Neural cell (in vitro differentiated cells): ENCODE measurements at regions not wholly inside any gene's neighbourhood (a gene's known extent, or its start where the extent isn't known, plus 50 kb on each side); places are given as distances from the start of the nearest gene placed in this dataset.

Experiments
- POLR2AphosphoS5 ChIP-seq: IDR thresholded peaks from 2 replicates; pipeline ENCODE4 v1.6.1; 2012
- RAD21 ChIP-seq: fragments of 450-650 bp; conservative IDR thresholded peaks from 2 replicates; pipeline ENCODE4 v1.6.1; 2014; ENCODE audit warnings: antibody characterized with exemption, mild to moderate bottlenecking, moderate library complexity
- SMC3 ChIP-seq: fragments of 450-650 bp; conservative IDR thresholded peaks from 2 replicates; pipeline ENCODE4 v1.6.1; 2014; ENCODE audit warnings: antibody characterized with exemption, mild to moderate bottlenecking, moderate library complexity; ENCODE audit not compliant: poor library complexity
- TF ChIP-seq, protein P1 (sequence below): IDR thresholded peaks from 2 replicates; pipeline ENCODE4 v1.6.1; 2012; ENCODE audit warnings: borderline replicate concordance

DNA sequence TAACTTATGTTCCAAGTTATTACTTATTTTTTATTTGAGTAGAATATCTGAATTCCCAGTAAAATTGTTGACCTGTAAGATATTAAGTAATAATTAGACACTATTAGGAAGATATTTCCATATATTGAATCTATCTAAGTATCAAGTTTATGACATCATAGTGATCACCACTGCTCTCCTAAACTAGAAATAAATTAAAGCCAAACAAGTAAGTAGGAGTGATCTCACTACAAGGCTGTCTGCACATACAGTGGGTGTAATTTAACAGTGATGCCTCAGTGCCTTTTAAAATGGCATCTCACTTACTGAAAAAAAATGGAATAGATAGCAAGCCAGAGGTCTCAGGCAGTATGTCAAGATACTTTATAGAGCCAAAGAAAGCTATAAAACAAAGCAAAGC is 789.6 kb downstream of the KCTD16 start:
- no peak for TF ChIP-seq POLR2AphosphoS5
- no peak for TF ChIP-seq SMC3
- no peak for TF ChIP-seq RAD21
- TF ChIP-seq, protein P1, sequence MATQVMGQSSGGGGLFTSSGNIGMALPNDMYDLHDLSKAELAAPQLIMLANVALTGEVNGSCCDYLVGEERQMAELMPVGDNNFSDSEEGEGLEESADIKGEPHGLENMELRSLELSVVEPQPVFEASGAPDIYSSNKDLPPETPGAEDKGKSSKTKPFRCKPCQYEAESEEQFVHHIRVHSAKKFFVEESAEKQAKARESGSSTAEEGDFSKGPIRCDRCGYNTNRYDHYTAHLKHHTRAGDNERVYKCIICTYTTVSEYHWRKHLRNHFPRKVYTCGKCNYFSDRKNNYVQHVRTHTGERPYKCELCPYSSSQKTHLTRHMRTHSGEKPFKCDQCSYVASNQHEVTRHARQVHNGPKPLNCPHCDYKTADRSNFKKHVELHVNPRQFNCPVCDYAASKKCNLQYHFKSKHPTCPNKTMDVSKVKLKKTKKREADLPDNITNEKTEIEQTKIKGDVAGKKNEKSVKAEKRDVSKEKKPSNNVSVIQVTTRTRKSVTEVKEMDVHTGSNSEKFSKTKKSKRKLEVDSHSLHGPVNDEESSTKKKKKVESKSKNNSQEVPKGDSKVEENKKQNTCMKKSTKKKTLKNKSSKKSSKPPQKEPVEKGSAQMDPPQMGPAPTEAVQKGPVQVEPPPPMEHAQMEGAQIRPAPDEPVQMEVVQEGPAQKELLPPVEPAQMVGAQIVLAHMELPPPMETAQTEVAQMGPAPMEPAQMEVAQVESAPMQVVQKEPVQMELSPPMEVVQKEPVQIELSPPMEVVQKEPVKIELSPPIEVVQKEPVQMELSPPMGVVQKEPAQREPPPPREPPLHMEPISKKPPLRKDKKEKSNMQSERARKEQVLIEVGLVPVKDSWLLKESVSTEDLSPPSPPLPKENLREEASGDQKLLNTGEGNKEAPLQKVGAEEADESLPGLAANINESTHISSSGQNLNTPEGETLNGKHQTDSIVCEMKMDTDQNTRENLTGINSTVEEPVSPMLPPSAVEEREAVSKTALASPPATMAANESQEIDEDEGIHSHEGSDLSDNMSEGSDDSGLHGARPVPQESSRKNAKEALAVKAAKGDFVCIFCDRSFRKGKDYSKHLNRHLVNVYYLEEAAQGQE: no peak
